ENCODE measurements at regions not wholly inside any gene's neighbourhood (a gene's known extent, or its start where the extent isn't known, plus 50 kb on each side); places are given as distances from the start of the nearest gene placed in this dataset.

DNA sequence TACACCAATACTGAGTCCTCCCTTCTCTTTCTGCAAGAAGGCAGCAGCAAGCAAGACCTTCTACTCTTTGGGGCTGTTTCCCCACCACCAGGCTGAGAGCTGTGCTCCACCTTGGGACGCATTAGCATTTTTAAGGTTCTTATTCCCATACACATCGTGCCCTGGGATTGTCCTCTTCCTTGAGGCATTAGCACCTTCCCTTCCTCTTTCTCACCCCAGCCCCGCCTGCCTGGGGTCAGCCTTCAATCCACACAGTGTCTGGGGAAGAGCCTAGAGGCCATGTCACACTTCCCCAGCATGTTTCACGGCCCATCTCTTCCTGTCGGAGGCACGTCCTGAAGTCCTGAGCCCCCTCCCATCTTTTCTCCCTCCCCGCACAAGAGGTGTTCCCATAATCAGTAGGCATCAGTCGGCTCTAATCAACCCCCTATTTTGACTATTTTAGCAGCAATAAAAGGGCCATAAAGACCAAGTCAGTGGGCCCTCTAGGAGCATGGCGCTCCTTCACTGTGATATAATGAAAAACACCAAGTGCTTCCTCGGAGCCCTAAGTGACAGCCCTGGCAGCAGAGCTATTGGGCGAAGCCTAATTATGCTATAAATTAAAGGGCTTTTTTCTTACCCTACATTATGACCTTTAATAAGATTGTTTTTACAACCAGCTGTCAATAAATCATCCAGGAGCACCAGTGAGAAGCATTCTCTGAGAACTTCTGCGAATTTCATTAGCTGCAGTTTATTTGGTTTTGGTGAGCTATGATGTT lies 55.0 kb upstream of the PKDCC start:
- TF ChIP-seq POLR2AphosphoS5 (IDR thresholded peaks at IDR 0.05; ENCODE audit: low read depth, low read length) (no peak), TAF1 (IDR thresholded peaks at IDR 0.05; ENCODE audit: borderline replicate concordance, insufficient read depth, low read length) (no peak), FOXP2 (optimal IDR thresholded peaks at IDR 0.05; ENCODE audit: borderline replicate concordance, extremely low read depth, extremely low read length, insufficient read depth) (no peak)
- TF ChIP-seq, protein P1, sequence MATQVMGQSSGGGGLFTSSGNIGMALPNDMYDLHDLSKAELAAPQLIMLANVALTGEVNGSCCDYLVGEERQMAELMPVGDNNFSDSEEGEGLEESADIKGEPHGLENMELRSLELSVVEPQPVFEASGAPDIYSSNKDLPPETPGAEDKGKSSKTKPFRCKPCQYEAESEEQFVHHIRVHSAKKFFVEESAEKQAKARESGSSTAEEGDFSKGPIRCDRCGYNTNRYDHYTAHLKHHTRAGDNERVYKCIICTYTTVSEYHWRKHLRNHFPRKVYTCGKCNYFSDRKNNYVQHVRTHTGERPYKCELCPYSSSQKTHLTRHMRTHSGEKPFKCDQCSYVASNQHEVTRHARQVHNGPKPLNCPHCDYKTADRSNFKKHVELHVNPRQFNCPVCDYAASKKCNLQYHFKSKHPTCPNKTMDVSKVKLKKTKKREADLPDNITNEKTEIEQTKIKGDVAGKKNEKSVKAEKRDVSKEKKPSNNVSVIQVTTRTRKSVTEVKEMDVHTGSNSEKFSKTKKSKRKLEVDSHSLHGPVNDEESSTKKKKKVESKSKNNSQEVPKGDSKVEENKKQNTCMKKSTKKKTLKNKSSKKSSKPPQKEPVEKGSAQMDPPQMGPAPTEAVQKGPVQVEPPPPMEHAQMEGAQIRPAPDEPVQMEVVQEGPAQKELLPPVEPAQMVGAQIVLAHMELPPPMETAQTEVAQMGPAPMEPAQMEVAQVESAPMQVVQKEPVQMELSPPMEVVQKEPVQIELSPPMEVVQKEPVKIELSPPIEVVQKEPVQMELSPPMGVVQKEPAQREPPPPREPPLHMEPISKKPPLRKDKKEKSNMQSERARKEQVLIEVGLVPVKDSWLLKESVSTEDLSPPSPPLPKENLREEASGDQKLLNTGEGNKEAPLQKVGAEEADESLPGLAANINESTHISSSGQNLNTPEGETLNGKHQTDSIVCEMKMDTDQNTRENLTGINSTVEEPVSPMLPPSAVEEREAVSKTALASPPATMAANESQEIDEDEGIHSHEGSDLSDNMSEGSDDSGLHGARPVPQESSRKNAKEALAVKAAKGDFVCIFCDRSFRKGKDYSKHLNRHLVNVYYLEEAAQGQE (IDR thresholded peaks at IDR 0.05; ENCODE audit: insufficient read depth in 1 of 2, low read depth in 2 of 2, low read length in 2 of 2) = no peak
